HepG2 (cell line): ENCODE measurements at regions not wholly inside any gene's neighbourhood (a gene's known extent, or its start where the extent isn't known, plus 50 kb on each side); places are given as distances from the start of the nearest gene placed in this dataset.
A peak's percentile ranks its signal among the peaks of the same experiment; 100 is the strongest.

Experiments used
- ATAC-seq: fragments of 200-7000 bp; cut with Tn5 transposase; 3 replicates; pipeline ENCODE4 v1.9.1; 2020; ENCODE audit warnings: mild to moderate bottlenecking, moderate library complexity
- BruUV-seq: library from RNA; stranded (reverse); fragments of 400-500 nt; replicated peaks from 2 replicates; lab custom pipeline; 2021; lab: Mats Ljungman, UMichigan
- CTCF ChIA-PET: fragments of 300-600 bp; formaldehyde crosslinking; extraction: SDS; loops from one replicate; lab custom pipeline; 2021; ENCODE audit warnings: low total read pairs, inconsistent platforms, low intra/inter-chr PET ratio; lab: Yijun Ruan, JAX
- POLR2A ChIA-PET: fragments of 350-600 bp; sonication (Branson Sonifier 250); formaldehyde crosslinking; loops from one replicate; lab custom pipeline; 2020; ENCODE audit warnings: antibody characterized with exemption, inconsistent platforms; lab: Yijun Ruan, JAX
- DNase-seq: peaks from one replicate; pipeline ENCODE4 v3.0.0-alpha.2; 2015; ENCODE audit warnings: low spot score
- FAIRE-seq: peaks from 3 replicates; lab custom pipeline; 2011; peaks lifted over from hg19 to GRCh38; lab: Jason Lieb, UNC
- H2AFZ ChIP-seq: one replicate; pipeline ENCODE4 v1.6.1; 2011; ENCODE audit warnings: low read length, inconsistent platforms
- H3K27ac ChIP-seq: fragments of 300-600 bp; 3 replicates; pipeline ENCODE4 v1.8.0; 2011; ENCODE audit warnings: mixed run types, mild to moderate bottlenecking, mixed read lengths, low read length, inconsistent platforms; ENCODE audit not compliant: insufficient read depth; ENCODE audit errors: extremely low read length
- H3K27me3 ChIP-seq, 2 experiments: fragments of 200-600 bp in 1 of 2; 2 replicates in 1 of 2; 3 replicates in 1 of 2; pipeline versions ENCODE4 v1.6.0 to v1.8.0; 2011; ENCODE audit warnings: low read length in 2 of 2, mild to moderate bottlenecking in 2 of 2, moderate library complexity in 2 of 2, inconsistent platforms in 1 of 2; ENCODE audit not compliant: insufficient read depth in 2 of 2, control insufficient read depth in 1 of 2
- H3K36me3 ChIP-seq, 2 experiments: fragments of 200-600 bp in 1 of 2; replicated peaks in 1 of 2; 2 replicates in 1 of 2; 3 replicates in 1 of 2; pipeline versions ENCODE4 v1.5.1 to v1.8.0; 2011; ENCODE audit warnings: low read length in 2 of 2, inconsistent platforms in 1 of 2; ENCODE audit not compliant: insufficient read depth in 2 of 2, control insufficient read depth in 1 of 2
- H3K4me1 ChIP-seq: 2 replicates; pipeline ENCODE4 v1.5.1; 2012; ENCODE audit warnings: low read length, inconsistent platforms; ENCODE audit not compliant: insufficient read depth
- H3K4me2 ChIP-seq: 2 replicates; pipeline ENCODE4 v1.6.0; 2011; ENCODE audit warnings: low read depth, low read length, inconsistent platforms
- H3K4me3 ChIP-seq, 3 experiments: fragments of 200-600 bp in 1 of 3; sonication (generic), shearing (Covaris generic) in 1 of 3; replicated peaks in 1 of 3; 2 replicates each; pipeline ENCODE4 v1.5.1; 2011 to 2016; ENCODE audit warnings: low read length in 3 of 3, inconsistent platforms in 2 of 3, low read depth in 2 of 3, mild to moderate bottlenecking in 2 of 3, control low read depth in 1 of 3, mixed read lengths in 1 of 3; ENCODE audit not compliant: insufficient read depth in 1 of 3
- H3K79me2 ChIP-seq: one replicate; pipeline ENCODE4 v1.6.1; 2011; ENCODE audit warnings: low read length, inconsistent platforms; ENCODE audit not compliant: insufficient read depth
- H3K9ac ChIP-seq: 2 replicates; pipeline ENCODE4 v1.6.0; 2011; ENCODE audit warnings: mild to moderate bottlenecking, low read depth, low read length, inconsistent platforms; ENCODE audit not compliant: insufficient read depth
- H3K9me3 ChIP-seq: 2 replicates; pipeline ENCODE4 v1.5.1; 2012; ENCODE audit warnings: mild to moderate bottlenecking, low read length
- H4K20me1 ChIP-seq: 2 replicates; pipeline ENCODE4 v1.6.0; 2011; ENCODE audit warnings: inconsistent platforms, mild to moderate bottlenecking, low read length, moderate library complexity; ENCODE audit not compliant: insufficient read depth
- MTERF4 ChIP-seq: sonication (generic); formaldehyde crosslinking; IDR thresholded peaks from 2 replicates; pipeline ENCODE4 v1.8.0; 2023; ENCODE audit warnings: mild to moderate bottlenecking, missing genetic modification reagents
- STAG1 ChIP-seq: sonication (generic); formaldehyde crosslinking; IDR thresholded peaks from 2 replicates; pipeline ENCODE4 v1.4.0; 2020; ENCODE audit warnings: missing genetic modification reagents
- ZFP90 ChIP-seq: sonication (generic); formaldehyde crosslinking; IDR thresholded peaks from 2 replicates; pipeline ENCODE4 v1.8.0; 2022; ENCODE audit warnings: missing genetic modification reagents, mild to moderate bottlenecking, inconsistent platforms, borderline replicate concordance
- ZNF136 ChIP-seq: sonication (generic); formaldehyde crosslinking; IDR thresholded peaks from 2 replicates; pipeline ENCODE4 v1.8.1; 2022; ENCODE audit warnings: low read depth, mild to moderate bottlenecking, moderate library complexity, missing genetic modification reagents
- WGBS: methylation state at CpG from one replicate; pipeline ENCODE4 v1.1.6; 2017; ENCODE audit warnings: low lambda C conversion rate; 5-methylcytosine and 5-hydroxymethylcytosine counted together
- in situ Hi-C: cut with HindIII; loops from 2 replicates; pipeline ENCODE4 v1.10.0; 2017; ENCODE audit warnings: low pct_unique_long_range_greater_than_20kb; ENCODE audit not compliant: extremely low pct_ligation_motif_present
- intact Hi-C: fragments of 100-400 bp; cut with micrococcal nuclease; formaldehyde crosslinking; loops from one replicate; pipeline ENCODE4 v1.10.0; 2022; ENCODE audit not compliant: unreplicated experiment
- TF ChIP-seq, protein P1 (sequence below): sonication (generic); formaldehyde crosslinking; IDR thresholded peaks from 2 replicates; pipeline ENCODE4 v1.5.0; 2020; ENCODE audit warnings: mild to moderate bottlenecking, missing genetic modification reagents, moderate library complexity

- peak; percentile 1 for DNase-seq
- Histone ChIP-seq H3K36me3 (no peaks in the 10 kb centered on the region), H3K4me2 (no peak overlapping the region), H3K4me1 (no peaks in the 10 kb centered on the region), H2AFZ (no peak overlapping the region), H4K20me1 (no peaks in the 10 kb centered on the region), H3K9me3 (no peaks in the 10 kb centered on the region), H3K27ac (no peak overlapping the region)
- WGBS: 2% methylated on average over 13 of the region's 13 CpGs
- no TSS peak for BruUV-seq
- POLR2A ChIA-PET: no interaction called here
- intact Hi-C loops: no loop called here
- ATAC-seq: peak; percentile 49
- TF ChIP-seq ZFP90 (CRISPR knock-in tag): no peak
- peak; percentile 35 for TF ChIP-seq STAG1 (CRISPR knock-in tag)
- no peak for TF ChIP-seq MTERF4 (CRISPR knock-in tag)
- TF ChIP-seq, protein P1, sequence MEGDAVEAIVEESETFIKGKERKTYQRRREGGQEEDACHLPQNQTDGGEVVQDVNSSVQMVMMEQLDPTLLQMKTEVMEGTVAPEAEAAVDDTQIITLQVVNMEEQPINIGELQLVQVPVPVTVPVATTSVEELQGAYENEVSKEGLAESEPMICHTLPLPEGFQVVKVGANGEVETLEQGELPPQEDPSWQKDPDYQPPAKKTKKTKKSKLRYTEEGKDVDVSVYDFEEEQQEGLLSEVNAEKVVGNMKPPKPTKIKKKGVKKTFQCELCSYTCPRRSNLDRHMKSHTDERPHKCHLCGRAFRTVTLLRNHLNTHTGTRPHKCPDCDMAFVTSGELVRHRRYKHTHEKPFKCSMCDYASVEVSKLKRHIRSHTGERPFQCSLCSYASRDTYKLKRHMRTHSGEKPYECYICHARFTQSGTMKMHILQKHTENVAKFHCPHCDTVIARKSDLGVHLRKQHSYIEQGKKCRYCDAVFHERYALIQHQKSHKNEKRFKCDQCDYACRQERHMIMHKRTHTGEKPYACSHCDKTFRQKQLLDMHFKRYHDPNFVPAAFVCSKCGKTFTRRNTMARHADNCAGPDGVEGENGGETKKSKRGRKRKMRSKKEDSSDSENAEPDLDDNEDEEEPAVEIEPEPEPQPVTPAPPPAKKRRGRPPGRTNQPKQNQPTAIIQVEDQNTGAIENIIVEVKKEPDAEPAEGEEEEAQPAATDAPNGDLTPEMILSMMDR (CRISPR knock-in tag): peak; percentile 48
- TF ChIP-seq ZNF136 (CRISPR knock-in tag): no peak
- TF ChIP-seq, all 625 proteins: peak for 2
- Histone ChIP-seq H3K79me2 (no peaks in the 10 kb centered on the region), H3K27me3 (no peaks in the 10 kb centered on the region), H3K9ac (no peak overlapping the region), H3K4me3 (no peak overlapping the region)
- no peak for FAIRE-seq
- CTCF ChIA-PET: no interaction called here
- in situ Hi-C loops: loop anchor here (25.0 kb wide), 1 partner anchor 575 kb away; no protein-coding TSS in a partner anchor
Observed at GRCh38 chrX:3962511-3963311, 249.3 kb upstream of the PRKX start.
